Keratinocyte (primary cell): ENCODE measurements at regions not wholly inside any gene's neighbourhood (a gene's known extent, or its start where the extent isn't known, plus 50 kb on each side); places are given as distances from the start of the nearest gene placed in this dataset.

Source experiments
- DNase-seq: peaks from one replicate; pipeline ENCODE4 v3.0.0-alpha.2; 2011; ENCODE audit warnings: low read depth, missing footprints, low spot score
- FAIRE-seq: peaks from 2 replicates; lab custom pipeline; 2011; peaks lifted over from hg19 to GRCh38; lab: Jason Lieb, UNC
- H2AFZ ChIP-seq: 2 replicates; pipeline ENCODE4 v1.6.0; 2012; ENCODE audit warnings: low read length, control low read depth, inconsistent platforms; ENCODE audit not compliant: control insufficient read depth
- H3K27ac ChIP-seq: 2 replicates; pipeline ENCODE4 v1.5.1; 2011; ENCODE audit warnings: low read length; ENCODE audit not compliant: control insufficient read depth, insufficient read depth
- H3K27me3 ChIP-seq: 3 replicates; pipeline ENCODE4 v1.6.0; 2011; ENCODE audit warnings: low read length; ENCODE audit not compliant: control insufficient read depth, insufficient read depth; ENCODE audit errors: extremely low read depth
- H3K36me3 ChIP-seq, 2 experiments: 2 replicates in 1 of 2; 3 replicates in 1 of 2; pipeline ENCODE4 v1.5.1; 2011; ENCODE audit warnings: low read length in 2 of 2, mild to moderate bottlenecking in 1 of 2; ENCODE audit not compliant: control insufficient read depth in 2 of 2, insufficient read depth in 2 of 2; ENCODE audit errors: extremely low read depth in 1 of 2
- H3K4me1 ChIP-seq: 3 replicates; pipeline ENCODE4 v1.5.1; 2011; ENCODE audit warnings: low read length; ENCODE audit not compliant: control insufficient read depth, insufficient read depth; ENCODE audit errors: extremely low read depth
- H3K4me2 ChIP-seq: 3 replicates; pipeline ENCODE4 v1.6.0; 2011; ENCODE audit warnings: low read depth, low read length; ENCODE audit not compliant: control insufficient read depth, insufficient read depth; ENCODE audit errors: extremely low read depth
- H3K4me3 ChIP-seq, 3 experiments: fragments of 200-600 bp in 1 of 3; sonication (generic) in 1 of 3; 2 replicates in 2 of 3; 3 replicates in 1 of 3; pipeline ENCODE4 v1.5.1; 2011 to 2016; ENCODE audit warnings: low read length in 3 of 3, mild to moderate bottlenecking in 3 of 3, control low read depth in 2 of 3, inconsistent platforms in 1 of 3, low read depth in 1 of 3, mixed read lengths in 1 of 3, mixed run types in 1 of 3, moderate library complexity in 1 of 3; ENCODE audit not compliant: control insufficient read depth in 2 of 3, insufficient read depth in 2 of 3; ENCODE audit errors: extremely low read depth in 1 of 3
- H3K79me2 ChIP-seq: 2 replicates; pipeline ENCODE4 v1.6.0; 2012; ENCODE audit warnings: low read length; ENCODE audit not compliant: control insufficient read depth, insufficient read depth
- H3K9ac ChIP-seq: 3 replicates; pipeline ENCODE4 v1.6.0; 2011; ENCODE audit warnings: low read length; ENCODE audit not compliant: control insufficient read depth, insufficient read depth; ENCODE audit errors: extremely low read depth
- H3K9me1 ChIP-seq: 3 replicates; pipeline ENCODE4 v1.6.0; 2011; ENCODE audit warnings: low read length; ENCODE audit not compliant: control insufficient read depth, insufficient read depth; ENCODE audit errors: extremely low read depth
- H3K9me3 ChIP-seq: 2 replicates; pipeline ENCODE4 v1.5.1; 2012; ENCODE audit warnings: low read depth, low read length; ENCODE audit not compliant: control insufficient read depth
- H4K20me1 ChIP-seq: 3 replicates; pipeline ENCODE4 v1.6.0; 2011; ENCODE audit warnings: low read length; ENCODE audit not compliant: control insufficient read depth, insufficient read depth; ENCODE audit errors: extremely low read depth
- CTCF ChIP-seq, 3 experiments: IDR thresholded peaks in 1 of 3; conservative IDR thresholded peaks in 1 of 3; optimal IDR thresholded peaks in 1 of 3; 2 replicates in 2 of 3; 3 replicates in 1 of 3; pipeline versions ENCODE3 to v1.5.1; 2011; ENCODE audit warnings: low read length in 3 of 3, mild to moderate bottlenecking in 3 of 3, moderate library complexity in 2 of 3, control low read depth in 1 of 3, inconsistent platforms in 1 of 3; ENCODE audit not compliant: insufficient read depth in 2 of 3; ENCODE audit errors: extremely low read depth in 1 of 3
- EZH2 ChIP-seq: IDR thresholded peaks from one replicate; pipeline ENCODE4 v1.6.1; 2012; ENCODE audit warnings: inconsistent platforms, mild to moderate bottlenecking, low read length, moderate library complexity
- dilution Hi-C: fragments of 300-500 bp; cut with MboI; formaldehyde crosslinking; loops from one replicate; pipeline ENCODE4 v1.7.0; 2020; ENCODE audit warnings: low sequenced_read_pairs; ENCODE audit not compliant: extremely low pct_ligation_motif_present

GRCh38 chr15:37837276-37837675 lies 97.2 kb upstream of the TMCO5A start:
- Histone ChIP-seq H2AFZ (no peak overlapping the region), H3K27ac (no peak overlapping the region), H3K9me3 (no peaks in the 10 kb centered on the region), H3K4me2 (no peak overlapping the region), H4K20me1 (no peaks in the 10 kb centered on the region), H3K27me3 (no peaks in the 10 kb centered on the region), H3K79me2 (no peaks in the 10 kb centered on the region), H3K36me3 (no peaks in the 10 kb centered on the region), H3K4me3 (no peak overlapping the region), H3K9me1 (no peaks in the 10 kb centered on the region), H3K9ac (no peak overlapping the region), H3K4me1 (no peaks in the 10 kb centered on the region)
- dilution Hi-C loops = no loop called here
- TF ChIP-seq CTCF (optimal IDR thresholded peaks at IDR 0.05 in 1 of 3, IDR thresholded peaks at IDR 0.05 in 1 of 3, conservative IDR thresholded peaks at IDR 0.05 in 1 of 3; ENCODE audit: extremely low read depth in 1 of 3, insufficient read depth in 2 of 3, low read length in 3 of 3) (no peak), EZH2 (no peak)
- DNase-seq (no peak), FAIRE-seq (no peak)

- Histone ChIP-seq H3K27ac (no peak overlapping the region), H3K79me2 (no peaks in the 10 kb centered on the region), H3K9me1 (no peaks in the 10 kb centered on the region), H3K36me3 (no peaks in the 10 kb centered on the region), H2AFZ (no peak overlapping the region), H3K9ac (no peak overlapping the region), H3K27me3 (no peaks in the 10 kb centered on the region), H3K9me3 (no peaks in the 10 kb centered on the region), H3K4me3 (no peak overlapping the region), H4K20me1 (no peaks in the 10 kb centered on the region), H3K4me2 (no peak overlapping the region), H3K4me1 (no peaks in the 10 kb centered on the region)
- TF ChIP-seq EZH2 (no peak), CTCF (optimal IDR thresholded peaks at IDR 0.05 in 1 of 3, IDR thresholded peaks at IDR 0.05 in 1 of 3, conservative IDR thresholded peaks at IDR 0.05 in 1 of 3; ENCODE audit: extremely low read depth in 1 of 3, insufficient read depth in 2 of 3, low read length in 3 of 3) (no peak)
- dilution Hi-C loops = no loop called here
- no peak for FAIRE-seq
- no peak for DNase-seq
These were observed 86.7 kb upstream of the TMCO5A start for GRCh38 chr15:37847776-37848175.
